ENCODE measurements at regions not wholly inside any gene's neighbourhood (a gene's known extent, or its start where the extent isn't known, plus 50 kb on each side); places are given as distances from the start of the nearest gene placed in this dataset.

DNA sequence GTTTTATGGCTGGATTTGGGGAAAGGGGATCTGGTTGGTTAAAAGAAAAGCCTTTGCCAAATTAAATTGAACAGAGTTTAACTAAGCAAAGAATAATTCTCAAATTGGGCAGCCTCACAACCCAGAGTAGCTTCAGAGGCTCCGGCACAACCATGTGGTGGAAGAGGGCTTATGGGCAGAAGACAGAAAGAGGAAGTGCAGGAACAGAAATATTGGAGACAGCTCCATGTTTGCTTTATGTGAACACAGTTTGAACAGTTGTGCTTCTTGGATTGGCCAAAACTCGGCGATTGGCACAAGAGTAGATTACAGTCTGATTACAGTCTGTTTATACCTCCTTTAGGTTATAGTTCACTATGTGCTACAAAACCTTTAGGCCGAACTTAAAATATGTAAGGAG lies 562.7 kb downstream of the TRIML1 start:
- TF ChIP-seq, protein P1, sequence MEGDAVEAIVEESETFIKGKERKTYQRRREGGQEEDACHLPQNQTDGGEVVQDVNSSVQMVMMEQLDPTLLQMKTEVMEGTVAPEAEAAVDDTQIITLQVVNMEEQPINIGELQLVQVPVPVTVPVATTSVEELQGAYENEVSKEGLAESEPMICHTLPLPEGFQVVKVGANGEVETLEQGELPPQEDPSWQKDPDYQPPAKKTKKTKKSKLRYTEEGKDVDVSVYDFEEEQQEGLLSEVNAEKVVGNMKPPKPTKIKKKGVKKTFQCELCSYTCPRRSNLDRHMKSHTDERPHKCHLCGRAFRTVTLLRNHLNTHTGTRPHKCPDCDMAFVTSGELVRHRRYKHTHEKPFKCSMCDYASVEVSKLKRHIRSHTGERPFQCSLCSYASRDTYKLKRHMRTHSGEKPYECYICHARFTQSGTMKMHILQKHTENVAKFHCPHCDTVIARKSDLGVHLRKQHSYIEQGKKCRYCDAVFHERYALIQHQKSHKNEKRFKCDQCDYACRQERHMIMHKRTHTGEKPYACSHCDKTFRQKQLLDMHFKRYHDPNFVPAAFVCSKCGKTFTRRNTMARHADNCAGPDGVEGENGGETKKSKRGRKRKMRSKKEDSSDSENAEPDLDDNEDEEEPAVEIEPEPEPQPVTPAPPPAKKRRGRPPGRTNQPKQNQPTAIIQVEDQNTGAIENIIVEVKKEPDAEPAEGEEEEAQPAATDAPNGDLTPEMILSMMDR (IDR thresholded peaks at IDR 0.05) = no peak
- TF ChIP-seq NPAS2 (CRISPR knock-in tag; IDR thresholded peaks at IDR 0.05; ENCODE audit: borderline replicate concordance) (no peak), EHMT2 (IDR thresholded peaks at IDR 0.05; ENCODE audit: low read depth) (no peak), BHLHE40 (IDR thresholded peaks at IDR 0.05; ENCODE audit: low read depth, low read length) (no peak), TP53 (CRISPR knock-in tag; IDR thresholded peaks at IDR 0.05) (no peak), POLR2AphosphoS2 (conservative IDR thresholded peaks at IDR 0.05; ENCODE audit: low read length) (no peak), POLR2A (IDR thresholded peaks at IDR 0.05; ENCODE audit: low read length) (no peak), MAZ (IDR thresholded peaks at IDR 0.05; ENCODE audit: borderline replicate concordance, low read depth, low read length) (no peak), CHD2 (IDR thresholded peaks at IDR 0.05; ENCODE audit: low read length, partially characterized antibody) (no peak), CEBPB (IDR thresholded peaks at IDR 0.05) (no peak)

Data from A549 (cell line).